OCI-LY7 (cell line): ENCODE measurements at regions not wholly inside any gene's neighbourhood (a gene's known extent, or its start where the extent isn't known, plus 50 kb on each side); places are given as distances from the start of the nearest gene placed in this dataset.

Source experiments
- CTCF ChIP-seq: fragments of 200-600 bp; sonication (generic); conservative IDR thresholded peaks from 2 replicates; pipeline ENCODE4 v1.5.1; 2014; ENCODE audit warnings: mild to moderate bottlenecking, antibody characterized with exemption, low read length, moderate library complexity, mixed read lengths
- EZH2phosphoT487 ChIP-seq: fragments of 200-600 bp; sonication (generic); IDR thresholded peaks from 2 replicates; pipeline ENCODE4 v1.6.1; 2018; ENCODE audit warnings: low read depth, borderline replicate concordance, mild to moderate bottlenecking, mixed run types, antibody characterized with exemption, low read length, moderate library complexity, mixed read lengths

GRCh38 chr4:159566786-159567185, 463.9 kb downstream of the RAPGEF2 start:
- TF ChIP-seq CTCF (no peak), EZH2phosphoT487 (no peak)
